Renal cortex interstitium (tissue), 11 donors: ENCODE measurements at regions not wholly inside any gene's neighbourhood (a gene's known extent, or its start where the extent isn't known, plus 50 kb on each side); places are given as distances from the start of the nearest gene placed in this dataset.

Source experiments
- DNase-seq, 11 donors: peaks; one replicate each; pipeline ENCODE4 v3.0.0-alpha.2; 2013; ENCODE audit warnings: low read depth in 9 of 11, low spot score in 4 of 11; ENCODE audit errors: extremely low read depth in 1 of 11

DNA sequence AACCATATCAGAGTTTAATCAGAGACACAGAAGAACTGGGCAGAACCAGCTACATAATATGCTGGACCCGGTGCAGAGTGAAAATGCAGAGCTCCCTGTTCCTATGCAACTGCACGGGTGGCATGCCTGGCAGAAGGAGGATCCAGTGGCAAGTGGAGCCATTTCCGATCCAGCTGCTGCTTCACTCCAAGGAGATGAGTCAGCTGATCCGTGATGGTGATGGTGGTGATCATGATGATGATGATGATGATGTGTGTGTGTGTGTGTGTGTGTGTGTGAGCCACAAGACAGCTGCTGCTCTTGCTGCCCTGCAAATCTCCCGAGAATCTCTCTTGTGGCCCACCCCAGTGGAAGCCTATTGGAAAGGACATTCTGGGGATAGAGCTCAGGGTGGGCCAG is 133.0 kb downstream of the URB2 start:
- no peak for DNase-seq

DNA sequence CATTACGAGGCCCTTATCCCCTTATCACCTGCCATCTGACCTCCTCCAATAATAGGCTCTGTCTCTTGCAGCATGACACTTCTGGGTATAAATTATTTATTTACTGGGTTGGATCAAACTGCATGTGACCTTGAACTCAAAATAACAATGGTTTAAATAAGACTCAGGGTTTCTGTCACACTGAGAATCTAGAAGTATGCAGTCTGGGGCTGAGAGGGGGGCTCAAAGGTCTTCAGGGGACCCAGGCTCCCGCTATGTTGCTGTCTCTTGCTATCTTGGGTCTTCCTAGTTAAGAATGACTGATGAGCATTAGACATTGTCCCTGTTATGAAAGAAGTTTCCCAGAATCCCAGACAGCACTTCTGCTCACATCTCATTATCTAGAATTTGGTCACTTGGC is 133.5 kb downstream of the URB2 start:
- DNase-seq, result no peak

DNA sequence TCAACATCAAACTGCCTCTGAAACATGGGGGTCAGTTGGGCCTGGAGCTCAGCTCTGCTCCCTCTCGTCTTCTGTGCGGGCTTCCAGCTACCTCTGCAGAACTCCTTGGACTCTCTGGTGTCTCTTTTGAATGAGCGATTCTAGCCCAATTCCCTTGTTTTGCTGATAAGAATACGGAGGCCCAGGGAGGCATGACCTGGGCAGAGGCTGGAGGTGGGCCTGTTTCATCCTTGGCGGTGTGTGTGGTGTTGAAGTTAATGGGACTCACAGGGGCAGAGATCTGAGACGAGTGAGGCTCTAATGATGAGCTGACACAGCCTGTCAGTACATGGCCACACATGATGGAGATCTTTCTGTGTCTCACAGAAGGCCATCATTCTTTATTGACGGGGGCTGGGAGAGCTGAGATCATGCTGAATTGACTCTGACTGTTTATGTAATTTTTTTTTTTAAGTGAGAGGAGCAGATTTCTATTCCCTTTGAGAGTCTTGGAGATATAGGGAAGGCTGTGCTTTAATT is 134.5 kb downstream of the URB2 start:
- DNase-seq, result no peak

DNA sequence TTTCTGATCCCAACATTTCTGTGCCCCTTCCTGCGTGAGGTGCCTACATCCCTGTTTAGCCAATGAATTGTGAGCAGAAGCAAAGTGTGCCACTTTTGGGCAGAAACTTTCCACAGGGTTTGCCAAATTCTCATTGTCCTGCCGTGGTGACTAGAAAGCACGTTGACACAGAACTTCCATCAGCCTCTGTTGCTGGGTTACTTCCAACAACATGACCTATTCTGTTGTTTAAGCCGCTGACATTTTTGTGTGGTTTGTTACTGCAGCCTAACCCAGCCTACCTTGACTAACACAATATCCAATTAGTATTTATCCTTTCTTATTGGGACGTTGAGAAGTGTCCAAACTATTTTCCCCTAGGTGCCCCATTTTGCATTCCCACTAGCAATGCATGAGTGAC is 136.8 kb downstream of the URB2 start:
- DNase-seq, result no peak

DNA sequence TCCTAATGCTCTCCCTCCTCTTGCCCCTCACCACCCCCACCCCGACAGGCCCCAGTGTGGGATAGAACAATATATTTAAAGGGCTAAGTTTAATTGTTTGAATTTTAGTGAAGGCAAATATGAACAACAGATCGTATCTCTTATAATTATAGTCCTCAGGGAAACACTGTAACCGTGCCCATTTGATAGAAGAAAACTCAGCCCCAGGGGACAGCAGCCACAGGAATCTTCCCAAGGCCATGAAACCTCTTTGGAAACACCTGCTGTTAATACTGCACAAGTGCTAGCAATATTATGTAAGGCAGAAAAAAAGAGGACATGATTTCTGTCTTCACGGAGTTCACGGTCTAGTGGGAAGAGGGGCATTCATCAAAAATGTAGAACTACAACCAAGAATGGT is 142.2 kb downstream of the URB2 start:
- DNase-seq, result no peak

DNA sequence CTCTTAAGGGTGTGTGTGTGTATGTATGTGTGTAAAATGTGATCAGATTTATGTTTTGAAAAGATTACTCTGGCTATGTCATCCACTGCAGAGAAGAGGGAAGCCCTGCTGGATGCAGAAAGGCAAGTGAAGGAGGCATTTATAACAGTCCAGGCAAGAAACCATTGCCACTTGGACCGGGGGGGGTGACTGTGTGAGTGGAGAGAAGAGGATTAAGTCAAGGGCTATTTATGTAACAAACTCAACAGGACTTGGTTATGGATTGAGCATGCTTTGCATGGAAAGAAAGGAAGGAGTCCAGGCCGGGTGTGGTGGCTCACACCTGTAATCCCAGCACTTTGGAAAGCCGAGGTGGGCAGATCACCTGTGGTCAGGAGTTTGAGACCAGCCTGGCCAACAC is 143.0 kb downstream of the URB2 start:
- no peak for DNase-seq

DNA sequence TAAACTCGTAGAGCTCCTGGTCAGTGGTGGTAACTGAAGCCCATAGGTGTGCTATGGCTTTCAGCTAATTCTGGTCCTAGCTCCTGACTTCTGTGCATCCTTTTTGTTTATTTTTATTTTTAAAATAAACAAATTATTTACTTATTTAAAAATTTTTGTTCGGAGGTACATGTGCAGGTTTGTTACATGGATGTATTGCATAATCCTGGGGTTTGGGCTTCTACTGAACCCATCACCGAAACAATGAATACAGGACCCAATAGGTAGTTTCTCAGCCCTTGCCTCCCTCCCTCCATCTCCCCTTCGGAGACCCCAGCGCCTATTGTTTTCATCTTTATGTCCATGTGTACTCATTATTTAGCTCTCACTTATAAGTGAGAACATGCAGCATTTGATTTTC is 143.8 kb downstream of the URB2 start:
- DNase-seq, result no peak

DNA sequence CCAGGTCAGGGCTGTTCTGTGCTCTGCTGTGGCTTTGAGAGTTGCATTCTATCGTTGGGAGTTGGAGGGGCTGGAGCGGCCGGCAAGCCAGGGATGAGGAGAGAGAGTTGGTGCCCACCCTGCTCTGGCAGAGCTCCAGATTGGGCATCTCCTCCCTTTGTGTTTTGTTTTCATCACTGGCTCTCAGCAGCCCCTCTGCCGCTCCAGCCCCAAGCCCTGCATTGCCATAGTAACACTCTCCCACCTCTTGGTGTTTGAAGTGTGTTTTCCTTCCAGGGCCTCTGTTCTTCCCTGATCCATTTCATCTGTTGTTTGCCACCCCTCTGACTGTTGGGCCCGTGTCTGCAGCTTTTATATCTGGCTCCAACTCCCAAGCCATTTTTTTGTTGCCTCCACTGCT is 152.7 kb downstream of the URB2 start:
- DNase-seq, result peak in 9 of 11 donors; percentile 7 to 52 (median 29)

DNA sequence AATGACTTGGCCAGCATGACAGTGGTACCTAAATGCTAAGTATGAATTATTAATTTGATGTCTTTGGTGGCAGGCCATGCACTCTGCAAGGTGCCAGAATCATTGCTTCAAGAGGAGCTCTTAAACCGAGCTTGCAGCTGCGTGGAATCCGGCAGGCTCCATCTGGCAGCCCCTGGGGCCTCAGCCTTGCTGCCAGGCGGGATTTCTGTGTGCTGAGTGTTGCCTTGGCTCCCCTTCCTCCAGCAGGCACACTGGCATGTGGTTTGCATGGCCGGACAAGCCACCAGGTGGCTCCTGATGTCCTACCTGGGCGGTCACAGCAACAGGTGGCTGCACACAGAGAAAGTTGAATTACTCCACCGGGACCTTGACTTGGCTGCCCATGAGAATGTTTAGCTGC is 155.4 kb downstream of the URB2 start:
- peak in 3 of 11 donors; percentile 3 to 17 (median 11) for DNase-seq

DNA sequence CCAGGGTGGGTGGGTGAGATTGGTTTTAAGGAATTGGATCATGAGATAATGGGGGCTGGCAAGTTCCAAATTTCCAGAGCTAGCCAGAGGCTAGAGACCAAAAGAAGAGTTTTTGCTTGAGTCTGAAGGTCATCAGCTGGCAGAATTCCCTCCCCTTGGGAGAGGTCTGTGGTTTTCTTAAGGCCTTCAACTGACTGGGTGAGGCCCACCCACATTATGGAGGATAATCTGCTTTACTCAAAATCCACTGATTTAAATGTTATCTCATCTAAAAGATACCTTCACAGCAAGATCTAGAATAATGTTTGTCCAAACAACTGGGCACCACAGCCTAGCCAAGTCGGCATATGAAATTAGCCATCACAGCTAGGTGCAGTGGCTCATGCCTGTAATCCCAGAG is 156.4 kb downstream of the URB2 start:
- DNase-seq, result no peak

DNA sequence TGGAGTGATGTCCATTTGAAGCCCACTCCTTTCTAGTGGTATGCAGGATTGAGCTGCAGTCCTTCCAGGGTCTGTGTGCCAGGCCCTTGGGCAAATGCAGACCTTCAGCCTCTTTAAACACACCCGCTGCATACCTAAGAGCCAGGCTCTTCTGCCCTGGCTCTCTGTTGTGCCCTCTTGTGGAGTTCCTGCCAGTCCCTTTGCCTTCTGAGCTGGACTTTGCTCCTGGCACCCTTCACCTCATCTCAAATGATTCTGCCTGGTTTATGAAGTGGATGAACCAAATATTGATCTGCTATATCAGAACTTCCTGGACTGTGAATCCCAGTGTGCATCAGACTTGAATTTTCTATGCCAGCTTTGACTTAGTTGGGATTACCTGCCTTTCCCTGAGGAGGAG is 158.8 kb downstream of the URB2 start:
- no peak for DNase-seq

DNA sequence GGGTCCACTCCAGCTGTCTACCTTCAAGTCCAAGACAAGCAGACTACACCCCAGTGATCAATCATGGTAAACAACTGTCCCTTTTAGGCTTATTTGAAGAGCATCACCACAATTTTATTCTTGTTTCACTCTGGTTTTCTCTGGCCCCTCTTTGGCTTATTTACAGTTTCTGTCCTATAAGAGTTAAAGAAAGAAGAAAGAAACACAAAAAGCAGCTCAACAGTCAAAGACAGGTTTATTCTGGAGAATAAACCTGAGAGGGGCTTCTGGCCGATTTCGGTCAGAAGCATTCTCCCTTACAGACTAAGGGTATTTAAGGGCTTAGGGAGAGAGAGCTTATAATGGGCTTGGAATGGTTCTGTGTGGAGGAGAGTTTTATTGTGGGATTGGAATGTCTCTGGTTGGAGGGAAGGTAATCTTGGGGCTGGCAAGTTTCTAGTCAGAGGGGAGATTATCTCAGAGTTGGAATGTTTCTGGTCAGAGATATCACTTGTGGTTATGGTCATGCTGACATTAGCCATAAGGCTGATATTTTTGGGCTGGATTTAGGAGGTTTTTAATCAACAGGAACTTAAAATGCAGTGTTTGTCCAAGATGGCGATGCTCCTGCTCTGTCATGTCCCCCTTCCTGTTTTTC is 161.0 kb downstream of the URB2 start:
- DNase-seq, result no peak

DNA sequence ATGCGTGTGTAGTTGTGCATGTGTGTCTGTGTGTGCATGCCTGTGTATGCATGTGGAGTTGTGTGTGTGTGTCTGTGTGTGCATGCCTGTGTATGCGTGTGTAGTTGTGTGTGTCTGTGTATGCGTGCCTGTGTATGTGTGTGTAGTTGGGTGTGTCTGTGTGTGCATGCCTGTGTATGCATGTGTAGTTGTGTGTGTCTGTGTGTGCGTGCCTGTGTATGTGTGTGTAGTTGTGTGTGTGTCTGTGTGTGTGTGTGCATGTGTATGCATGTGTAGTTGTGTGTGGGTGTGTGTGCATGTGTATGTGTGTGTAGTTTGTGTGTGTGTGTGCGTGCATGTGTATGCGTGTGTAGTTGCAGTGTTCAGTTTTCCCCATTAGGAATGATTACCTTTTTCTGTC is 162.0 kb downstream of the URB2 start:
- DNase-seq, result no peak

DNA sequence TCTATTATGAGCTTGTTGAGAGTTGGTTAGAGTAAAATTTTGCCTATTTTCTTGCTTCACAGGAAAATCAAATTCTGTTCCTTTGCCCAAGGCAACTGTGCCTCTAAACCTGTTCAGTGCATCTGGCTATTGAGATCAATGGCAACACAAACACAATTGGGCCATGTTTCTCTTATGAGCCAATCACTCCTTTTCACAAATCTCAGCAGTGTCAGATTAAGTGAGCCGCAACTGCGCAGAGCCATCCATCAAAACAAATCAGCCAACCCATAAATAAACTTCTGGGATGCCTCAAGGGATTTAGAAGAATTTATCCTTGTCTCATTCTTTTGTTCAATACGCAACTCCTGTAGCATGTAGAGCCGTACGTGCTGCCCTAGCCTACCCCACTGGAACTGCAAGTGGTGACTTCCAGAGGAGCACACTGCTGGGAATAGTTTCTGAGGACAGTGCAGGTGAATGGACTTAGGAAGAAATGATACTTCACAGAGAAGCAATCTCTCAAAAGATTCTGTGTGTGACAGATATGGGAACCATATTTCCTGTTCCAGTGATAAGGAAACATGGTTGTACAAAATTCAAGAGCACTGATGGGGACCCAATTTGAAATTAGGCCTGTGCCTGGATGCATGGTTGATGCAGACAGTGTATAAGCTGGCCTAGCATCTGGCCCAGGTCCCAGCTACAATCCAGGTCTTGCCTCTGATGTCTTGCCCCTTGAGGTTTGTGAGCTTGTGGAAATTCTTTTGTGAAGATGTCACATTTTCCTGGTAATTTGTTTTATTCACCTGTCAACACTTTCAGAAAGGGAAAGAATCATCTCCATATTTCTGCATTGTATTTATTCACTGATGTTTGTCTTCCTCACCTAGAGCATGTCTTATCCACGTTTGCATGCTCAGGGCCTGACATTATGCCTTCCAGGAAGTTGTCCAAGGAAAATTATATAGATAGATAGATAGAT is 166.2 kb downstream of the URB2 start:
- DNase-seq, result no peak

DNA sequence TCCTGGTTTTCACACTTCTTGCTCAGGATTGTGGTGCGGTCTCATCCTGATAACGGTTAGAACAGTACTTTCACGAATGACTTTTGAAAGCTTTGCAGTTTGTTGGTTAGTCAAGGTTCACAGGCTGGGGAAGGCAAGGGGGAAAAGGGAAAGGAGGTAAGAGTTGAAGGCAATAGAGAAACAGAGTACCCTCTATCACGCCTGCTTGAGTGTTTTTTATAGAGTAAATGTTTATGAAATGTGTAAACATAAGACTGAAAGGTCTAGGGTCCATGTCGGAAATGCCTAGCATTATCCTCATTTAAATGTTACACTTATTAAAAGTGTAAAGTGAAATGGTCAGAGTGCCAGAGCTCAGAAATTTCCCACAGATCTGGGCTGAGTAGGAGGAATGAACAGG is 167.4 kb downstream of the URB2 start:
- DNase-seq, result no peak

DNA sequence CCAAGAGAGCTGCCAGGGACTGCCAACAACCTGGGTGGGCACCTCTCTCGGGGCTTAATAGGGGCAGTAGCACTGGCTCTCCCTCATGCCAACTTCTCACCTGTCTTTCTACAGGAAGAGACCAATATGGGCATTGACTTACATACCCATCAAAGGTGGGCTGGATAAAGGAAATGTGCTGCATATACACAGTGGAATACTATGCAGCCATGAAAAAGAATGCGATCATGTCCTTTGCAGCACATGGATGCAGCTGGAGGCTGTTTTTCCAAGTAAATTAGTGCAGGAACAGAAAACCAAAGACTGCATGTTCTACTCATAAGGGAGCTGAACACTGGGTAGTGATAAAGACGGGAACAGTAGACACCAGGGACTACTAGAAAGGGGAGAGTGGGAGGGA is 172.5 kb downstream of the URB2 start:
- DNase-seq, result no peak

DNA sequence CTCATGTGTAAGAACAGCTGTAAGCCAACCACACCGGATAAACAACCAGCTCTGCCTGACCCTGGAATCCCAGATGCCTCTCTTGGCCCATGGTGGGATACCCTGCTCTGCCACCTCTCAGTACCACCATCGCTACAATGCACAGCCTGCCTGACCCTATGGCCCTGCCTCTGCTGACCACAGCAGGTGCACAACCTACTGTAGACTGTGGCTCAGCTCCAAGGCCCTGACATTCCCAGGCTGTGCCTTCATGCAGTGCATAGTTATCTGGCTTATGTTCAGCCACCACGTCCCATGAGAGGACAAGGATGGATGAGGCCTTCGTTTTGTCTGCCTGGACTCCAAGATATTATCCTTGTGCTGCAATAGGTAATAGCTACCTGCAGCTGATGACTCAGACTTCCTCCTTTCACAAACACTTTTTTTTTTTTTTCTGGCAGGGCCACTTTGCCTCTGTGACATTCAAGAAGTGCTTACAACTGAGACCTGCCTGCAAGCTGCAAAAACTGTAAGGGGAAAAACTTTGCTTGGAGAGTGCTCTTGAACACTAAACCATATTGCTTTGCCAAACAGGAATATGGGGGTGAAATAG is 177.7 kb downstream of the URB2 start:
- DNase-seq, result no peak

DNA sequence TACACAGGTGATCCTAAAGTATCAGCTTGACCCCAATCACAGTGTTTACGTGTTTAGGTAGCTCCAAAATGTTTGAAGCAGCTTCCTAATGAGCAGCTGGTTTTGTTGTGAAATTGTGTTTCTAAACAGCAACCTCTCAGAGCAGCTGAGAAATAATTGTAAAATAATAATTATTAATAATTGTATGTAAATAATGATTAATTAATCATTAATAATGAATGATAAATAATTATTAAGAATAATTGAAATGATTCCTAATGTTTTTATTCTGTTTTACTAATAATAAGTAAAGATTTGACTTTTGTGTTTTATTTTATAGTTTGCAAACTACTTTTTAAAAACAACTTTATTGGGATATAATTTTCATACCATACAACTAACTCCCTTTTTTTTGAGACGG is 182.2 kb downstream of the URB2 start:
- no peak for DNase-seq

DNA sequence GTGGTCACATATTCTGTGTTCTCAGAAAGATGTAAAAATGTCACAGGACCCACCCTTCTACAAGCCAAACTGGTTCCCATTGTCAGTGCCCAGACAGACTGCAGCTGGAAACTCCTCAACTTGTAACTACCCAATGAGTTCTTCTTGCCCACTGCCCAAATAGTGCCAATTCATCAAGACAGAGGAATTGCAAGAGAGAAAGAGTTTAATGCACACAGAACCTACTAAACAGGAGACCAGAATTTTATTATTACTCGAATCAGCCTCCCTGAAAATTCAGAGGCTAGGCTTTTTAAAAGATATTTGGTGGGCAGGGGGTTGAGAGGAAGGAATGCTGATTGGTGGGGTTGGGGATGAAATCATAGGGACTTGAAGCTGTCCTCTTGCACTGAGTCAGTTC is 184.1 kb downstream of the URB2 start:
- DNase-seq, result no peak

DNA sequence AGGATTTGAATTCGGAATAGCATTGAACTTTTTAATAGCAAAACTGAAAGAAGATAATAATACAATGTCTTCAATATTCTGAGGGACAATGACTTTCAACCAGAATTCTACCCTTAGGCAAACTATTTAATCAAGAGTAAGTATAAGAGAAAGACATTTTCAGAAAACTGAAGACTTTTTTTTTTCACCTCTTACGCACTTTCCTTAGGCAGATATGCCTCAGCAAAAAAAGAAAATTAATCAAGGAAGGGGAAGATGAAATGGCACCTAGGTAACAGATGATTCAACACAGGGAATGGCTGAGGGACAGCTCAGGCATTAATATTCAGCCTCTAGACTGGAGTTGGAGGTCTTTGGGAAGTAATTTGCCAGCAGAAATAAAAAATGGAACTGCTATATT is 184.9 kb downstream of the URB2 start:
- DNase-seq, result no peak
